CD4-positive, alpha-beta T cell (primary cell): ENCODE measurements at regions not wholly inside any gene's neighbourhood (a gene's known extent, or its start where the extent isn't known, plus 50 kb on each side); places are given as distances from the start of the nearest gene placed in this dataset.

ENCODE experiments used
- ATAC-seq: fragments of 200-7000 bp; cut with Tn5 transposase; one replicate; pipeline ENCODE4 v1.10.0; 2022; ENCODE audit warnings: mild to moderate bottlenecking; ENCODE audit not compliant: poor library complexity
- CTCF ChIA-PET: fragments of 350-600 bp; sonication (Branson Sonifier 250); formaldehyde crosslinking; loops from one replicate; lab custom pipeline; 2021; ENCODE audit warnings: antibody characterized with exemption, inconsistent platforms; lab: Charles Lee
- POLR2A ChIA-PET: fragments of 350-600 bp; sonication (Branson Sonifier 250); formaldehyde crosslinking; loops from one replicate; lab custom pipeline; 2021; ENCODE audit warnings: antibody characterized with exemption, inconsistent platforms; lab: Charles Lee
- DNase-seq, 14 experiments: peaks; one replicate each; pipeline ENCODE4 v3.0.0-alpha.2; 2013 to 2020; ENCODE audit warnings: mixed read lengths in 2 of 14
- H3K27ac ChIP-seq, 2 donors: one replicate each; pipeline versions ENCODE4 v1.5.1 to v1.7.0; 2013; ENCODE audit warnings: low read length in 2 of 2, low read depth in 1 of 2, mild to moderate bottlenecking in 1 of 2
- H3K27me3 ChIP-seq, 2 experiments: 1 replicate in 1 of 2; 2 replicates in 1 of 2; pipeline versions ENCODE4 v1.6.1 to v1.7.0; 2013; ENCODE audit warnings: low read length in 2 of 2, control low read depth in 1 of 2, mild to moderate bottlenecking in 1 of 2, moderate library complexity in 1 of 2; ENCODE audit not compliant: insufficient read depth in 2 of 2, control insufficient read depth in 1 of 2
- H3K36me3 ChIP-seq: one replicate; pipeline ENCODE4 v1.6.1; 2013; ENCODE audit warnings: low read length, control low read depth; ENCODE audit not compliant: insufficient read depth
- H3K4me1 ChIP-seq: one replicate; pipeline ENCODE4 v1.6.1; 2013; ENCODE audit warnings: low read length, control low read depth; ENCODE audit not compliant: insufficient read depth
- H3K4me3 ChIP-seq: one replicate; pipeline ENCODE4 v1.5.1; 2013; ENCODE audit warnings: mild to moderate bottlenecking, low read length, moderate library complexity
- H3K9me3 ChIP-seq, 2 experiments: 1 replicate in 1 of 2; 2 replicates in 1 of 2; pipeline versions ENCODE4 v1.6.1 to v1.7.0; 2013; ENCODE audit warnings: low read length in 2 of 2, mild to moderate bottlenecking in 2 of 2, control low read depth in 1 of 2, moderate library complexity in 1 of 2; ENCODE audit not compliant: control insufficient read depth in 1 of 2, insufficient read depth in 1 of 2
- H3K27ac Mint-ChIP-seq: one replicate; pipeline ENCODE4 v1.8.0; 2020; ENCODE audit warnings: mixed read lengths
- H3K27me3 Mint-ChIP-seq: one replicate; pipeline ENCODE4 v1.8.0; 2021; ENCODE audit warnings: mixed read lengths
- H3K36me3 Mint-ChIP-seq: one replicate; pipeline ENCODE4 v1.8.0; 2021; ENCODE audit warnings: low read depth, mixed read lengths
- H3K4me1 Mint-ChIP-seq: one replicate; pipeline ENCODE4 v1.8.0; 2021; ENCODE audit warnings: low read depth, mixed read lengths
- H3K4me3 Mint-ChIP-seq: one replicate; pipeline ENCODE4 v1.8.0; 2020; ENCODE audit warnings: mild to moderate bottlenecking, mixed read lengths
- H3K9me3 Mint-ChIP-seq: one replicate; pipeline ENCODE4 v1.8.0; 2020; ENCODE audit warnings: mixed read lengths
- CTCF ChIP-seq: fragments of 200-600 bp; IDR thresholded peaks from one replicate; pipeline ENCODE4 v1.8.0; 2022; ENCODE audit warnings: antibody characterized with exemption, mild to moderate bottlenecking
- intact Hi-C, 2 experiments: fragments of 100-400 bp; cut with DNase I in 1 of 2; cut with micrococcal nuclease in 1 of 2; formaldehyde crosslinking; loops; one replicate each; pipeline versions ENCODE4 v1.15.1 to v1.9.0; 2023 to 2025; cut with DNase I, micrococcal nuclease

- no peaks in the 10 kb centered on the region for H3K27me3 ChIP-seq
- ChIA-PET POLR2A (no interaction called here), CTCF (no interaction called here)
- Mint-ChIP-seq H3K4me1 (no peaks in the 10 kb centered on the region), H3K4me3 (no peak overlapping the region), H3K9me3 (peaks cover 3% of the 10 kb centered on the region), H3K36me3 (no peaks in the 10 kb centered on the region), H3K27ac (no peak overlapping the region), H3K27me3 (no peaks in the 10 kb centered on the region)
- H3K4me1 ChIP-seq = no peaks in the 10 kb centered on the region
- TF ChIP-seq CTCF = no peak
- no peak overlapping the region for H3K4me3 ChIP-seq
- ATAC-seq = no peak
- H3K27ac ChIP-seq = no peak overlapping the region
- H3K36me3 ChIP-seq = no peaks in the 10 kb centered on the region
- H3K9me3 ChIP-seq = no peaks in the 10 kb centered on the region
- DNase-seq = no peak
- intact Hi-C loops = no loop called here
Measured at GRCh38 chr3:163821841-163822240, 1256.5 kb downstream of the SI start.

GRCh38 chr3:163817015-163817414 lies 1261.3 kb downstream of the SI start:
- Mint-ChIP-seq H3K4me1 (no peaks in the 10 kb centered on the region), H3K4me3 (no peak overlapping the region), H3K36me3 (no peaks in the 10 kb centered on the region), H3K9me3 (peaks cover 8% of the 10 kb centered on the region), H3K27me3 (no peaks in the 10 kb centered on the region), H3K27ac (no peak overlapping the region)
- no peaks in the 10 kb centered on the region for H3K4me1 ChIP-seq
- ChIA-PET POLR2A (no interaction called here), CTCF (no interaction called here)
- DNase-seq (no peak), ATAC-seq (no peak)
- no peaks in the 10 kb centered on the region for H3K36me3 ChIP-seq
- H3K9me3 ChIP-seq = no peaks in the 10 kb centered on the region
- intact Hi-C loops = no loop called here
- no peak overlapping the region for H3K4me3 ChIP-seq
- H3K27me3 ChIP-seq = no peaks in the 10 kb centered on the region
- H3K27ac ChIP-seq = no peak overlapping the region
- no peak for TF ChIP-seq CTCF

GRCh38 chr3:163813935-163814334 lies 1264.4 kb downstream of the SI start:
- Histone ChIP-seq H3K9me3 (no peaks in the 10 kb centered on the region), H3K4me3 (no peak overlapping the region), H3K36me3 (no peaks in the 10 kb centered on the region), H3K4me1 (no peaks in the 10 kb centered on the region), H3K27ac (no peak overlapping the region), H3K27me3 (no peaks in the 10 kb centered on the region)
- TF ChIP-seq CTCF = no peak
- DNase-seq (no peak), ATAC-seq (no peak)
- no peaks in the 10 kb centered on the region for H3K36me3 Mint-ChIP-seq
- H3K27ac Mint-ChIP-seq = no peak overlapping the region
- CTCF ChIA-PET = no interaction called here
- no peaks in the 10 kb centered on the region for H3K4me1 Mint-ChIP-seq
- H3K9me3 Mint-ChIP-seq = peaks cover 8% of the 10 kb centered on the region
- intact Hi-C loops = no loop called here
- no peaks in the 10 kb centered on the region for H3K27me3 Mint-ChIP-seq
- H3K4me3 Mint-ChIP-seq = no peak overlapping the region
- POLR2A ChIA-PET = interaction anchor here (0.6 kb wide), 1 partner anchor 31 kb away, joined by 3 read pairs; no protein-coding TSS in a partner anchor
